H1 (cell line): ENCODE measurements at regions not wholly inside any gene's neighbourhood (a gene's known extent, or its start where the extent isn't known, plus 50 kb on each side); places are given as distances from the start of the nearest gene placed in this dataset.

Source experiments
- CTCF ChIA-PET: fragments of 300-600 bp; sonication (Branson Sonifier 250); formaldehyde crosslinking; loops from one replicate; lab custom pipeline; 2021; ENCODE audit not compliant: partially characterized antibody; lab: Charles Lee
- POLR2A ChIA-PET: fragments of 300-600 bp; sonication (Branson Sonifier 250); formaldehyde crosslinking; loops from one replicate; lab custom pipeline; 2021; ENCODE audit warnings: inconsistent platforms; ENCODE audit not compliant: partially characterized antibody; lab: Charles Lee
- DNase-seq, 2 experiments: peaks; one replicate each; pipeline versions ENCODE4 v3.0.0 to v3.0.0-alpha.2; 2010 to 2022; ENCODE audit warnings: low spot score in 2 of 2, low read depth in 1 of 2, mixed read lengths in 1 of 2
- FAIRE-seq: peaks from 2 replicates; lab custom pipeline; 2011; peaks lifted over from hg19 to GRCh38; lab: Jason Lieb, UNC
- H2AFZ ChIP-seq: 2 replicates; pipeline ENCODE4 v1.8.1; 2012; ENCODE audit warnings: low read length, inconsistent platforms
- H2AK5ac ChIP-seq: 2 replicates; pipeline ENCODE4 v1.6.1; 2013; ENCODE audit warnings: low read depth, low read length
- H2BK120ac ChIP-seq: replicated peaks from 2 replicates; pipeline ENCODE3; 2013; ENCODE audit warnings: low read depth, low read length, inconsistent platforms
- H2BK12ac ChIP-seq: 2 replicates; pipeline ENCODE4 v1.6.1; 2013; ENCODE audit warnings: low read depth, low read length
- H2BK15ac ChIP-seq: 2 replicates; pipeline ENCODE4 v1.6.1; 2013; ENCODE audit warnings: low read length
- H2BK20ac ChIP-seq: 2 replicates; pipeline ENCODE4 v1.6.1; 2013; ENCODE audit warnings: low read length
- H2BK5ac ChIP-seq: 2 replicates; pipeline ENCODE4 v1.6.1; 2013; ENCODE audit warnings: low read depth, low read length
- H3K14ac ChIP-seq: 2 replicates; pipeline ENCODE4 v1.6.1; 2013; ENCODE audit warnings: inconsistent platforms; ENCODE audit not compliant: insufficient read length
- H3K18ac ChIP-seq: 2 replicates; pipeline ENCODE4 v1.6.1; 2013; ENCODE audit warnings: low read length; ENCODE audit errors: extremely low read depth
- H3K23ac ChIP-seq: 2 replicates; pipeline ENCODE4 v1.6.1; 2013; ENCODE audit warnings: inconsistent platforms; ENCODE audit not compliant: insufficient read length
- H3K23me2 ChIP-seq: 2 replicates; pipeline ENCODE4 v1.6.1; 2013; ENCODE audit warnings: low read depth, low read length
- H3K27ac ChIP-seq: 2 replicates; pipeline ENCODE4 v1.6.1; 2011; ENCODE audit warnings: low read depth, low read length, inconsistent platforms
- H3K27me3 ChIP-seq, 4 experiments: replicated peaks in 1 of 4; 1 replicate in 1 of 4; 2 replicates in 3 of 4; pipeline versions ENCODE4 v1.6.1 to v1.8.1; 2011 to 2013; ENCODE audit warnings: low read length in 3 of 4, mild to moderate bottlenecking in 3 of 4, inconsistent platforms in 2 of 4, mixed read lengths in 2 of 4, moderate library complexity in 1 of 4; ENCODE audit not compliant: control insufficient read depth in 3 of 4, insufficient read depth in 3 of 4; ENCODE audit errors: extremely low read depth in 1 of 4
- H3K36me3 ChIP-seq, 4 experiments: 2 replicates each; pipeline versions ENCODE4 v1.6.1 to v1.8.1; 2011 to 2013; ENCODE audit warnings: mild to moderate bottlenecking in 4 of 4, low read length in 3 of 4, moderate library complexity in 2 of 4, control low read depth in 1 of 4, inconsistent platforms in 1 of 4; ENCODE audit not compliant: insufficient read depth in 4 of 4, control insufficient read depth in 2 of 4
- H3K4ac ChIP-seq: replicated peaks from 2 replicates; pipeline ENCODE3; 2013; ENCODE audit warnings: low read length, low read depth, mixed read lengths, inconsistent platforms; ENCODE audit not compliant: insufficient read length
- H3K4me1 ChIP-seq, 4 experiments: replicated peaks in 1 of 4; 1 replicate in 1 of 4; 2 replicates in 3 of 4; pipeline versions ENCODE4 v1.6.1 to v1.8.1; 2011 to 2013; ENCODE audit warnings: low read length in 3 of 4, inconsistent platforms in 2 of 4, mixed read lengths in 1 of 4; ENCODE audit not compliant: insufficient read depth in 4 of 4, control insufficient read depth in 3 of 4
- H3K4me2 ChIP-seq, 2 experiments: 2 replicates each; pipeline versions ENCODE4 v1.6.1 to v1.8.1; 2011 to 2013; ENCODE audit warnings: low read depth in 2 of 2, low read length in 2 of 2, control low read depth in 1 of 2, inconsistent platforms in 1 of 2, mild to moderate bottlenecking in 1 of 2; ENCODE audit not compliant: insufficient read depth in 1 of 2
- H3K4me3 ChIP-seq, 4 experiments: fragments of 200-600, 300-600 bp in 1 of 4; sonication (generic), shearing (Covaris generic), sonication (Bioruptor Twin) in 1 of 4; 2 replicates each; pipeline versions ENCODE4 v1.5.1 to v1.8.1; 2011 to 2016; ENCODE audit warnings: low read length in 4 of 4, low read depth in 3 of 4, control low read depth in 2 of 4, inconsistent platforms in 2 of 4, mild to moderate bottlenecking in 2 of 4, mixed read lengths in 1 of 4, moderate library complexity in 1 of 4; ENCODE audit not compliant: insufficient read depth in 2 of 4; ENCODE audit errors: extremely low read depth in 1 of 4
- H3K56ac ChIP-seq: replicated peaks from 2 replicates; pipeline ENCODE3; 2013; ENCODE audit warnings: low read depth, mild to moderate bottlenecking, mixed read lengths, low read length, inconsistent platforms; ENCODE audit not compliant: insufficient read length
- H3K79me1 ChIP-seq: 2 replicates; pipeline ENCODE4 v1.6.1; 2013; ENCODE audit warnings: low read depth, low read length, control low read depth
- H3K79me2 ChIP-seq, 2 experiments: 2 replicates each; pipeline versions ENCODE4 v1.6.1 to v1.8.1; 2012 to 2013; ENCODE audit warnings: low read length in 2 of 2, mild to moderate bottlenecking in 2 of 2, inconsistent platforms in 1 of 2; ENCODE audit not compliant: insufficient read depth in 2 of 2, control insufficient read depth in 1 of 2
- H3K9ac ChIP-seq, 4 experiments: replicated peaks in 1 of 4; 1 replicate in 1 of 4; 2 replicates in 3 of 4; pipeline versions ENCODE4 v1.6.1 to v1.8.1; 2011 to 2013; ENCODE audit warnings: low read depth in 3 of 4, low read length in 3 of 4, control low read depth in 2 of 4, mild to moderate bottlenecking in 2 of 4, moderate library complexity in 2 of 4, inconsistent platforms in 1 of 4; ENCODE audit errors: extremely low read depth in 1 of 4
- H3K9me3 ChIP-seq, 2 experiments: 2 replicates each; pipeline versions ENCODE4 v1.6.1 to v1.8.1; 2012 to 2013; ENCODE audit warnings: mild to moderate bottlenecking in 2 of 2, moderate library complexity in 2 of 2, control low read depth in 1 of 2, inconsistent platforms in 1 of 2, low read depth in 1 of 2, low read length in 1 of 2, mixed read lengths in 1 of 2; ENCODE audit not compliant: insufficient read depth in 2 of 2
- H4K20me1 ChIP-seq, 2 experiments: replicated peaks in 1 of 2; 2 replicates each; pipeline versions ENCODE3 to v1.8.1; 2011 to 2013; ENCODE audit warnings: inconsistent platforms in 2 of 2, low read length in 2 of 2, mild to moderate bottlenecking in 1 of 2; ENCODE audit not compliant: insufficient read depth in 2 of 2, control insufficient read depth in 1 of 2
- H4K5ac ChIP-seq: 2 replicates; pipeline ENCODE4 v1.6.1; 2013; ENCODE audit warnings: low read length, low read depth, mixed read lengths, inconsistent platforms; ENCODE audit not compliant: insufficient read length
- H4K8ac ChIP-seq: 2 replicates; pipeline ENCODE4 v1.8.0; 2013; ENCODE audit warnings: mild to moderate bottlenecking, moderate library complexity, low read length, inconsistent platforms; ENCODE audit not compliant: insufficient read depth; ENCODE audit errors: extremely low read depth
- H4K91ac ChIP-seq: replicated peaks from 2 replicates; pipeline ENCODE3; 2013; ENCODE audit warnings: low read length, mixed read lengths, inconsistent platforms; ENCODE audit not compliant: insufficient read length
- ASH2L ChIP-seq: fragments of 200-600, 300-600 bp; sonication (generic); IDR thresholded peaks from one replicate; pipeline ENCODE4 v1.7.1; 2017; ENCODE audit warnings: low read length
- GABPA ChIP-seq: IDR thresholded peaks from 2 replicates; pipeline ENCODE4 v1.6.1; 2011; ENCODE audit warnings: mild to moderate bottlenecking, low read length, moderate library complexity, borderline replicate concordance; ENCODE audit not compliant: insufficient read depth
- KDM1A ChIP-seq: fragments of 200-600, 300-600 bp; sonication (generic); IDR thresholded peaks from 2 replicates; pipeline ENCODE4 v1.7.1; 2016; ENCODE audit warnings: mild to moderate bottlenecking, low read length, borderline replicate concordance
- KDM5A ChIP-seq: fragments of 200-600 bp; IDR thresholded peaks from 2 replicates; pipeline ENCODE4 v1.7.1; 2012; ENCODE audit warnings: mild to moderate bottlenecking, low read length, inconsistent platforms, mixed read lengths
- POLR2A ChIP-seq, 2 experiments: IDR thresholded peaks; 1 replicate in 1 of 2; 2 replicates in 1 of 2; pipeline ENCODE4 v1.6.1; 2011; ENCODE audit warnings: low read depth in 2 of 2, low read length in 2 of 2, mild to moderate bottlenecking in 2 of 2; ENCODE audit errors: control extremely low read depth in 1 of 2
- POU5F1 ChIP-seq: IDR thresholded peaks from 2 replicates; pipeline ENCODE4 v1.6.1; 2011; ENCODE audit warnings: low read depth, mild to moderate bottlenecking, low read length, moderate library complexity
- SIX5 ChIP-seq: IDR thresholded peaks from 2 replicates; pipeline ENCODE4 v1.6.1; 2011; ENCODE audit warnings: mild to moderate bottlenecking, low read depth, low read length
- SRF ChIP-seq: IDR thresholded peaks from 2 replicates; pipeline ENCODE4 v1.6.1; 2011; ENCODE audit warnings: mild to moderate bottlenecking, low read depth, low read length, moderate library complexity
- TAF1 ChIP-seq: IDR thresholded peaks from 2 replicates; pipeline ENCODE4 v1.6.1; 2011; ENCODE audit warnings: mild to moderate bottlenecking, low read depth, low read length
- TEAD4 ChIP-seq: IDR thresholded peaks from 2 replicates; pipeline ENCODE4 v1.6.1; 2012; ENCODE audit warnings: low read depth, low read length, inconsistent platforms, mixed read lengths
- WGBS, 2 experiments: shearing (Covaris generic) in 1 of 2; methylation state at CpG; one replicate each; pipeline versions ENCODE4 v1.1.6 to v1.1.7; 2013 to 2015; ENCODE audit warnings: low lambda C conversion rate in 2 of 2, mixed read lengths in 2 of 2, inconsistent platforms in 1 of 2, low coverage in 1 of 2, missing lambda C conversion rate in 1 of 2; ENCODE audit not compliant: insufficient replicate concordance in 2 of 2, insufficient coverage in 1 of 2, insufficient read length in 1 of 2; ENCODE audit errors: extremely low coverage in 1 of 2, missing lambda C conversion rate in 1 of 2; 5-methylcytosine and 5-hydroxymethylcytosine counted together
- TF ChIP-seq, protein P1 (sequence below): IDR thresholded peaks from 2 replicates; pipeline ENCODE4 v1.6.1; 2012; ENCODE audit warnings: inconsistent platforms
- TF ChIP-seq, protein P2 (sequence below): IDR thresholded peaks from 2 replicates; pipeline ENCODE4 v1.6.1; 2012; ENCODE audit warnings: inconsistent platforms

DNA sequence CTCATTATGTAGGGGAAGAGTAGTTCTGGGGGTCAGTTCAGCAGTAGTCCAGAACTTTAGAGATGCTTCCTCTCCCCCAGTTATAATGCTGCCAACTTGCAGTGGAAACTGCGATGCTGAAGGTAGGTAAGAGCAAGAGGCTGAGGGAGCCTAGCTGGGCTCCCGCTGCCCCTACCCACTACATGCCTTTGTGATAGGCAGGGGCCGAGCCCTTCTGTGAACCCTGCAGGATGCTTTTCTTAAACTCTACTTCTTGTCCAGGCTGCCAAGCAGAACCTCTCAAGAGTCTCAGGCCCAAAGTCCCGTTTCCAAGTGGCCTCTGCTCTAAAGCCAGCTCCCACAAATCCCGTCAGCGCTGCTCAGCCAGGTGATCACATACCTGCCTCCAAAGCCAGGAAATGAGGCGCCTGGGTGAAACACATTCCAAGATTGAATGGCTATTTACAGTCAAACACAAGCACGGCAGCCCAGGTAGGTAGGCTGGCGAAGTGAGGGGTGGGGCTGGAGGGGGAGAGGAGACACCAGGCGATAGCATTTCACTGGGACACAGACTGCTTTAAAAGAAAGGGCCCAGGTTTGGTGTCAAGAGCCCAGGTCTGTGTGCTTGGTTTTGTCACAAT, 150.7 kb downstream of the CD24 start:
- Histone ChIP-seq H2BK12ac (peak overlapping the region; percentile 100), H3K23ac (no peak overlapping the region), H3K79me1 (no peaks in the 10 kb centered on the region), H3K18ac (peak overlapping the region; percentile 87), H3K56ac (no peak overlapping the region), H2AFZ (0 out of 2 replicates have a peak overlapping the region, but pooled peaks have one; percentile 8), H3K9ac (no peak overlapping the region), H3K23me2 (no peaks in the 10 kb centered on the region), H3K4me3 (no peak overlapping the region), H4K5ac (peak overlapping the region; percentile 6), H2AK5ac (peak overlapping the region; percentile 72; the same call in 1 of the 2 replicates), H2BK5ac (peak overlapping the region; percentile 94), H3K4ac (peak overlapping the region; percentile 87), H2BK15ac (no peak overlapping the region), H3K4me1 (peaks cover 0 to 10% (median 4%) of the 10 kb centered on the region in 4 experiments; a peak in 6 of 7 replicates), H3K27me3 (no peaks in the 10 kb centered on the region), H2BK120ac (peak overlapping the region; percentile 94), H3K27ac (0 out of 2 replicates have a peak overlapping the region, but pooled peaks have one; percentile 1), H3K79me2 (no peaks in the 10 kb centered on the region), H3K4me2 (peak overlapping the region in 1 of 2 experiments; percentile 51; a peak in 1 of 4 replicates), H3K9me3 (peaks cover 0 to 3% of the 10 kb centered on the region in 2 experiments; a peak in 2 of 4 replicates), H3K36me3 (no peaks in the 10 kb centered on the region), H4K91ac (peak overlapping the region; percentile 98), H4K8ac (peak overlapping the region; percentile 22; the same call in 1 of the 2 replicates), H2BK20ac (peak overlapping the region; percentile 80), H3K14ac (no peak overlapping the region), H4K20me1 (no peaks in the 10 kb centered on the region)
- peak; percentile 66 for FAIRE-seq
- 42% methylated on average over 10 of the region's 10 CpGs; no CpG with 5 or more reads in 1 of the 2 experiments for WGBS, 2 experiments
- POLR2A ChIA-PET, result interaction anchor here (0.5 to 3.2 kb wide), 3 partner anchors 15 to 204 kb away, joined by 3 to 7 read pairs (median 3); no protein-coding TSS in a partner anchor
- DNase-seq, result peak; percentile 54 to 59
- CTCF ChIA-PET, result interaction anchor here (1.0 to 1.2 kb wide), 2 partner anchors 62 to 215 kb away, joined by 3 to 6 read pairs; no protein-coding TSS in a partner anchor
- TF ChIP-seq, protein P1, sequence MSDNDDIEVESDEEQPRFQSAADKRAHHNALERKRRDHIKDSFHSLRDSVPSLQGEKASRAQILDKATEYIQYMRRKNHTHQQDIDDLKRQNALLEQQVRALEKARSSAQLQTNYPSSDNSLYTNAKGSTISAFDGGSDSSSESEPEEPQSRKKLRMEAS, result peak; percentile 20; the same call in 1 of the 2 replicates
- TF ChIP-seq TEAD4 (peak; percentile 87), SIX5 (no peak), SRF (0 out of 2 replicates have a peak, but pooled peaks have one; percentile 50), POLR2A (IDR thresholded peaks at IDR 0.05; ENCODE audit: control extremely low read depth in 1 of 2, low read depth in 2 of 2, low read length in 2 of 2) (no peak), TAF1 (0 out of 2 replicates have a peak, but pooled peaks have one; percentile 33), KDM1A (no peak), KDM5A (no peak), POU5F1 (no peak), GABPA (no peak), ASH2L (peak; percentile 57)
- TF ChIP-seq, protein P2, sequence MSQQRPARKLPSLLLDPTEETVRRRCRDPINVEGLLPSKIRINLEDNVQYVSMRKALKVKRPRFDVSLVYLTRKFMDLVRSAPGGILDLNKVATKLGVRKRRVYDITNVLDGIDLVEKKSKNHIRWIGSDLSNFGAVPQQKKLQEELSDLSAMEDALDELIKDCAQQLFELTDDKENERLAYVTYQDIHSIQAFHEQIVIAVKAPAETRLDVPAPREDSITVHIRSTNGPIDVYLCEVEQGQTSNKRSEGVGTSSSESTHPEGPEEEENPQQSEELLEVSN, result 0 out of 2 replicates have a peak, but pooled peaks have one; percentile 24
